Activated B cell treated with CpG ODN at 0.5 μM for 24 hours (primary cell): ENCODE measurements at regions not wholly inside any gene's neighbourhood (a gene's known extent, or its start where the extent isn't known, plus 50 kb on each side); places are given as distances from the start of the nearest gene placed in this dataset.

ENCODE experiments used
- ATAC-seq: fragments of 200-7000 bp; cut with Tn5 transposase; one replicate; pipeline ENCODE4 v1.10.0; 2021; ENCODE audit warnings: low read depth, mild to moderate bottlenecking, moderate library complexity
- CTCF ChIA-PET: fragments of 350-600 bp; sonication (Branson Sonifier 250); formaldehyde crosslinking; loops from one replicate; lab custom pipeline; 2021; ENCODE audit warnings: antibody characterized with exemption; lab: Charles Lee
- POLR2A ChIA-PET: fragments of 350-600 bp; sonication (Branson Sonifier 250); formaldehyde crosslinking; loops from one replicate; lab custom pipeline; 2021; ENCODE audit warnings: antibody characterized with exemption; lab: Charles Lee
- DNase-seq: peaks from one replicate; pipeline ENCODE4 v3.0.0; 2022
- H3K27ac Mint-ChIP-seq: one replicate; pipeline ENCODE4 v1.8.0; 2020; ENCODE audit warnings: mixed read lengths
- H3K27me3 Mint-ChIP-seq: one replicate; pipeline ENCODE4 v1.8.0; 2021; ENCODE audit warnings: mixed read lengths
- H3K36me3 Mint-ChIP-seq: one replicate; pipeline ENCODE4 v1.8.0; 2021; ENCODE audit warnings: low read depth, mixed read lengths
- H3K4me1 Mint-ChIP-seq: one replicate; pipeline ENCODE4 v1.8.0; 2021; ENCODE audit warnings: mixed read lengths
- H3K4me3 Mint-ChIP-seq: one replicate; pipeline ENCODE4 v1.8.0; 2020; ENCODE audit warnings: mild to moderate bottlenecking, mixed read lengths
- H3K9me3 Mint-ChIP-seq: one replicate; pipeline ENCODE4 v1.8.0; 2020; ENCODE audit warnings: mixed read lengths
- intact Hi-C: fragments of 100-400 bp; cut with micrococcal nuclease; formaldehyde crosslinking; loops from one replicate; pipeline ENCODE4 v1.15.1; 2024
- TF ChIP-seq, protein P1 (sequence below): fragments of 200-600 bp; IDR thresholded peaks from one replicate; pipeline ENCODE4 v1.8.0; 2022; ENCODE audit warnings: antibody characterized with exemption, mild to moderate bottlenecking

DNA sequence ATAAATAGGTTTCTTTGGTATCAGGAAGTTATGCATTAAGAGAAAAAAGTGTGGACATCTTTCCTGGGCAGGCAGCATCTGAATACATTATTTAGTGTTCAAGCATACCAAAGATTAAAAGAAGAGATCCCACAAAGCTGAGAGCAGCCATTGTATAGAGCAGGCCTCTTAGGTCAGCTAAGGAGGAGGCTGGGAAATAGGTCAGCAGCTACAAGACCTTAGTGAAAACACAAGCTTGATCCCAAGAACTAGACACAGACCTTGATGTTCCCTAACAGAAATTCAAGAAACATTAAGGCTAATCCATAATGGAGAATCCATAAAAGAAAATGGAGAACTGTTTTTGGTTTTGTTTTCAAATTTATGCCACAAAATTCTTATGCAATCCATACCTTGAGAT is 135.3 kb upstream of the DPT start:
- H3K4me1 Mint-ChIP-seq: no peaks in the 10 kb centered on the region
- H3K27me3 Mint-ChIP-seq: no peaks in the 10 kb centered on the region
- ChIA-PET POLR2A (no interaction called here), CTCF (no interaction called here)
- H3K36me3 Mint-ChIP-seq: no peaks in the 10 kb centered on the region
- TF ChIP-seq, protein P1, sequence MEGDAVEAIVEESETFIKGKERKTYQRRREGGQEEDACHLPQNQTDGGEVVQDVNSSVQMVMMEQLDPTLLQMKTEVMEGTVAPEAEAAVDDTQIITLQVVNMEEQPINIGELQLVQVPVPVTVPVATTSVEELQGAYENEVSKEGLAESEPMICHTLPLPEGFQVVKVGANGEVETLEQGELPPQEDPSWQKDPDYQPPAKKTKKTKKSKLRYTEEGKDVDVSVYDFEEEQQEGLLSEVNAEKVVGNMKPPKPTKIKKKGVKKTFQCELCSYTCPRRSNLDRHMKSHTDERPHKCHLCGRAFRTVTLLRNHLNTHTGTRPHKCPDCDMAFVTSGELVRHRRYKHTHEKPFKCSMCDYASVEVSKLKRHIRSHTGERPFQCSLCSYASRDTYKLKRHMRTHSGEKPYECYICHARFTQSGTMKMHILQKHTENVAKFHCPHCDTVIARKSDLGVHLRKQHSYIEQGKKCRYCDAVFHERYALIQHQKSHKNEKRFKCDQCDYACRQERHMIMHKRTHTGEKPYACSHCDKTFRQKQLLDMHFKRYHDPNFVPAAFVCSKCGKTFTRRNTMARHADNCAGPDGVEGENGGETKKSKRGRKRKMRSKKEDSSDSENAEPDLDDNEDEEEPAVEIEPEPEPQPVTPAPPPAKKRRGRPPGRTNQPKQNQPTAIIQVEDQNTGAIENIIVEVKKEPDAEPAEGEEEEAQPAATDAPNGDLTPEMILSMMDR: no peak
- intact Hi-C loops: no loop called here
- ATAC-seq (no peak), DNase-seq (no peak)
- H3K4me3 Mint-ChIP-seq: no peak overlapping the region
- peaks cover 12% of the 10 kb centered on the region for H3K9me3 Mint-ChIP-seq
- H3K27ac Mint-ChIP-seq: no peak overlapping the region

DNA sequence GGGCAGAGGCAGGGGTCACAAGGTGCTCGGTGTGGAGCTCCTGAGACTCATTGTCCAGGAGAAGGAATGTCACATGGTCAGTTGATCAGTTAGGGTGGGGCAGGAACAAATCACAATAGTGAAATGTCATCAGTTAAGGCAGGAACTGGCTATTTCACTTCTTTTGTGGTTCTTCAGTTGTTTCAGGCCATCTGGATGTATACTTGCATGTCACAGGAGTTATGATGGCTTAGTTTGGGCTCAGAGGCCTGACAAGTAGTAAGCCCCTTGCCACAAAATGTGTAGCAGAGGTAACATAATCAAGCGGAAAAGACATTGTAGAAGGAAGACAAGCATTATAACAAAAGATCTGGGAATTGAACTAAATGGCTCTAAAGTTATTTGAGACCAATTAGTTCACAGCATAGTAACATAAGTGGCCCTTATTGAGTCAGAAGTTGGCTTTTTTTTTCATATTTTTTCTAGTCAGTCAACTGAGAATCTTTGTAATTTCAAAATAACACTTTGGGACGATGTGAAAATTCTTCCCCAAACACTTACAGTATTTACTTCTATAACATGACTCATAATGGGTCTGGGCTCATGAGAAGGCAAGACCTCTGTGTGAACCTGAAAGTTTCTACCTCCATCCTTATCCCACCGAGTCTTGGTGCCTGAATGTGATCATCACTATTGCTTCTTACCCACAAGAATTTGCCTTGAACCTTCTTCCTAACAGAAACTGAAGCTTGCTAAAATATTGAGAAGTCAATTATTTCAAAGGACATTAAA is 137.0 kb upstream of the DPT start:
- ChIA-PET CTCF (no interaction called here), POLR2A (no interaction called here)
- no peaks in the 10 kb centered on the region for H3K4me1 Mint-ChIP-seq

DNA sequence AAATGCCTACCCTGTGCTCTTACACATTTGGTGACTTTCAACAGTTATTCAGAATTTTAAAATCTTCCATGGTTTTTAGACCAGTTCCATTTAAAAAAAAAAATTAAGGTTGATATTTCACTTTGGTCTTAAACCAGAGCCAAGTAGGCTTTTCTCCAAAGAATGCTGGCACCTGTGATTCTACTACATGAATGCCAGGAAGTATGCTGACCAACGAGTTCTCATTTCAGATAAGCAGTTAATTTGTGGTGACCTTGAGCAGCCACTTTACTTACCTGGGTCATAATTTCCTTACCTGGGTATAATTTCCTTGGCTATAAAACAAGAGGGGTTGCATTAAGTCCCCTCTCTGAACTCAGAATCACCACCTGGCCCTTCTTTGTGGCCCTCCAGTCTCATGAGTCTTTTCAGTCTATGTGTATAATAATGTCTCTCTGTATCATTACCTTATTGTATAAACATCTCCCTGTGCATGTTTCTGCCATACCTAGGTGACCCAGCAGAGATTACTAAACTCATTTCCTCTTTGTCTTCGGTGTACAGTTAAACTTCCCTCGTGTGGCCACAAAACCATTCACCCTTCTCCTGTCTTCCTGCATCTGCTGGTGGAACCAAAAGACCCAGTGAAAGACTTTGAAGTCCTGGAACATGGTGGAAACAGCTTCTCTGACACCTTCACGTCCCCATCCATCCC is 139.1 kb upstream of the DPT start:
- Mint-ChIP-seq H3K4me3 (no peak overlapping the region), H3K4me1 (no peaks in the 10 kb centered on the region), H3K27ac (no peak overlapping the region), H3K36me3 (no peaks in the 10 kb centered on the region), H3K27me3 (peaks cover 1% of the 10 kb centered on the region), H3K9me3 (peaks cover 12% of the 10 kb centered on the region)
- no peak for DNase-seq
- TF ChIP-seq, protein P1: no peak
- ChIA-PET POLR2A (no interaction called here), CTCF (no interaction called here)
- intact Hi-C loops: no loop called here
- no peak for ATAC-seq

More for the DNA sequence above, 137.0 kb upstream of the DPT start:
- Mint-ChIP-seq H3K27me3 (no peaks in the 10 kb centered on the region), H3K9me3 (peaks cover 12% of the 10 kb centered on the region), H3K27ac (no peak overlapping the region), H3K4me3 (no peak overlapping the region), H3K36me3 (no peaks in the 10 kb centered on the region)
- ATAC-seq (no peak), DNase-seq (no peak)
- intact Hi-C loops: no loop called here
- TF ChIP-seq, protein P1: no peak

DNA sequence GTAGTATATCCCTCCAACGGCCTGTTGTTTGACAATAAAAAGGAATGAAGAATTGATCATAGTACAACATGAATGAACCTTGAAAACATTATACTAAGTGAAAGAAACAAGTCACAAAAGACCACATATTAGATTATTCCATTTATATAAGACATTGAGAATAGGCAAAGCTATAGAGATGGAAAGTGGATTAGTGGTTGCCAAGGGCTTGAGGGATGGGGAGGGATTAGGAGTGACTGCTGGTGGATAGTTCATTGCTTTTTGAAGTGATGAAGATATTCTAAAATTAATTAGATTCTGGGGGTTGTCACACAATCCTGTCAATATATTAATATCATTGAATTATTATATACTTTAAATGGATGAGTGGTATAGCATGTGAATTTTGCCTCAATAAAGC is 142.5 kb upstream of the DPT start:
- ATAC-seq: no peak

DNA sequence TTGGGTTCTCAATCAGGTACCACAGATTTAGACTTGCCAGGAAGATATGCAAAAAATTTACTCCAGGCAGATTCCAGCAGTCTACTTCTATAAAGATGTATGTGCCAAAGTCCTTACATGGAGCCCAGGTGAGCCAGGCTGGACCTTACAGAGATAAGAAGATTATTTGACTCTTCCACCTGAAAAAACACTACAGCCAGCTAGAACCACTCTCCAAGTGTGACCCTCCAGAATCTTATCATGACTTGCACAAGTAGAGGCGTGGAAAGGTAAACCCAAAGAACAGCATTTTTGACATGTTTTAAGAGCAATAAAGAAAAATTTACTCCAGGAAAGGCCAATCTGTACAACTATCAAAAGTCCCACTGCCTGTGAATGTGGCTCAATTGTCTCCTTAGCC is 146.8 kb upstream of the DPT start:
- H3K4me1 Mint-ChIP-seq: no peaks in the 10 kb centered on the region
- ChIA-PET POLR2A (no interaction called here), CTCF (no interaction called here)
- no peak overlapping the region for H3K27ac Mint-ChIP-seq
- H3K27me3 Mint-ChIP-seq: peaks cover 1% of the 10 kb centered on the region
- DNase-seq: no peak
- H3K9me3 Mint-ChIP-seq: no peaks in the 10 kb centered on the region
- intact Hi-C loops: no loop called here
- no peak for ATAC-seq
- H3K4me3 Mint-ChIP-seq: no peak overlapping the region
- no peaks in the 10 kb centered on the region for H3K36me3 Mint-ChIP-seq
- TF ChIP-seq, protein P1: no peak

More for the DNA sequence above, 142.5 kb upstream of the DPT start:
- H3K36me3 Mint-ChIP-seq: no peaks in the 10 kb centered on the region
- DNase-seq: no peak
- intact Hi-C loops: no loop called here
- peaks cover 1% of the 10 kb centered on the region for H3K27me3 Mint-ChIP-seq
- TF ChIP-seq, protein P1: no peak
- H3K4me3 Mint-ChIP-seq: no peak overlapping the region
- POLR2A ChIA-PET: no interaction called here
- CTCF ChIA-PET: no interaction called here
- H3K27ac Mint-ChIP-seq: no peak overlapping the region
- H3K4me1 Mint-ChIP-seq: no peaks in the 10 kb centered on the region
- peaks cover 2% of the 10 kb centered on the region for H3K9me3 Mint-ChIP-seq
